K562 (cell line): ENCODE measurements at regions not wholly inside any gene's neighbourhood (a gene's known extent, or its start where the extent isn't known, plus 50 kb on each side); places are given as distances from the start of the nearest gene placed in this dataset.

Experiments
- ATAC-seq: fragments of 200-7000 bp; cut with Tn5 transposase; 3 replicates; pipeline ENCODE4 v1.9.1; 2020; ENCODE audit warnings: moderate library complexity
- BruUV-seq: library from RNA; stranded (reverse); fragments of 400-500 nt; replicated peaks from 2 replicates; lab custom pipeline; 2021; lab: Mats Ljungman, UMichigan
- CTCF ChIA-PET: fragments of 300-600 bp; formaldehyde crosslinking; extraction: SDS; loops from one replicate; lab custom pipeline; 2021; ENCODE audit warnings: low intra/inter-chr PET ratio; lab: Yijun Ruan, JAX
- POLR2A ChIA-PET: fragments of 300-600, 350-650 bp; sonication (Branson Sonifier 250); formaldehyde crosslinking; extraction: SDS; loops from one replicate; lab custom pipeline; 2021; ENCODE audit warnings: antibody characterized with exemption, inconsistent platforms; lab: Yijun Ruan, JAX
- DNase-seq, 4 experiments: peaks; one replicate each; pipeline versions ENCODE4 v3.0.0 to v3.0.0-alpha.2; 2011 to 2018; ENCODE audit warnings: low spot score in 3 of 4, mixed read lengths in 3 of 4; ENCODE audit errors: extremely low read depth in 1 of 4
- FAIRE-seq: peaks from 2 replicates; lab custom pipeline; 2011; peaks lifted over from hg19 to GRCh38; lab: Jason Lieb, UNC
- H2AFZ ChIP-seq: 2 replicates; pipeline ENCODE4 v1.6.0; 2011; ENCODE audit warnings: low read depth, low read length, control low read depth, inconsistent platforms
- H3K27ac ChIP-seq: fragments of 200-600 bp; 3 replicates; pipeline ENCODE4 v1.8.0; 2011; ENCODE audit warnings: low read depth, mild to moderate bottlenecking, control low read depth, inconsistent platforms, low read length, moderate library complexity, mixed read lengths; ENCODE audit errors: extremely low read depth
- H3K27me3 ChIP-seq, 2 experiments: fragments of 300-600 bp in 1 of 2; 2 replicates in 1 of 2; 3 replicates in 1 of 2; pipeline versions ENCODE4 v1.6.0 to v1.8.0; 2011; ENCODE audit warnings: inconsistent platforms in 2 of 2, low read length in 2 of 2, mild to moderate bottlenecking in 1 of 2, mixed read lengths in 1 of 2, moderate library complexity in 1 of 2; ENCODE audit not compliant: control insufficient read depth in 2 of 2, insufficient read depth in 2 of 2
- H3K36me3 ChIP-seq: fragments of 300-600 bp; 3 replicates; pipeline ENCODE4 v1.8.0; 2011; ENCODE audit warnings: mild to moderate bottlenecking, low read length, inconsistent platforms; ENCODE audit not compliant: control insufficient read depth, insufficient read depth
- H3K4me1 ChIP-seq, 2 experiments: fragments of 200-600 bp in 1 of 2; replicated peaks in 1 of 2; 2 replicates in 1 of 2; 3 replicates in 1 of 2; pipeline versions ENCODE4 v1.5.1 to v1.8.0; 2011; ENCODE audit warnings: inconsistent platforms in 2 of 2, low read length in 2 of 2, mild to moderate bottlenecking in 1 of 2, mixed read lengths in 1 of 2, moderate library complexity in 1 of 2; ENCODE audit not compliant: control insufficient read depth in 2 of 2, insufficient read depth in 2 of 2
- H3K4me2 ChIP-seq: 2 replicates; pipeline ENCODE4 v1.6.1; 2011; ENCODE audit warnings: low read length, control low read depth, inconsistent platforms, mixed read lengths; ENCODE audit not compliant: insufficient read depth
- H3K4me3 ChIP-seq: fragments of 200-600 bp; sonication (generic), shearing (Covaris generic); 2 replicates; pipeline ENCODE4 v1.5.1; 2016; ENCODE audit warnings: control low read depth, inconsistent platforms
- H3K79me2 ChIP-seq: fragments of 200-600 bp; 3 replicates; pipeline ENCODE4 v1.8.0; 2011; ENCODE audit warnings: low read length, inconsistent platforms; ENCODE audit not compliant: control insufficient read depth, insufficient read depth
- H3K9ac ChIP-seq, 2 experiments: 2 replicates each; pipeline versions ENCODE4 v1.6.0 to v1.6.1; 2011; ENCODE audit warnings: low read depth in 2 of 2, low read length in 2 of 2, control low read depth in 1 of 2, inconsistent platforms in 1 of 2, mild to moderate bottlenecking in 1 of 2, mixed read lengths in 1 of 2; ENCODE audit not compliant: insufficient read depth in 1 of 2
- H3K9me1 ChIP-seq: one replicate; pipeline ENCODE4 v1.6.0; 2011; ENCODE audit warnings: inconsistent platforms, mild to moderate bottlenecking, low read length, moderate library complexity; ENCODE audit not compliant: control insufficient read depth, insufficient read depth
- H3K9me3 ChIP-seq: replicated peaks from 2 replicates; pipeline ENCODE4 v1.5.1; 2011; ENCODE audit warnings: low read depth, low read length, inconsistent platforms; ENCODE audit not compliant: control insufficient read depth, insufficient read depth
- H4K20me1 ChIP-seq: replicated peaks from 2 replicates; pipeline ENCODE4 v1.6.1; 2011; ENCODE audit warnings: low read length, inconsistent platforms, mixed read lengths; ENCODE audit not compliant: control insufficient read depth, insufficient read depth
- ARHGAP35 ChIP-seq: fragments of 450-650 bp; IDR thresholded peaks from 2 replicates; pipeline ENCODE4 v1.6.1; 2018; ENCODE audit not compliant: partially characterized antibody
- SMAD4 ChIP-seq: fragments of 250-450 bp; sonication (Bioruptor Pico); conservative IDR thresholded peaks from 2 replicates; pipeline ENCODE4 v1.8.0; 2021; ENCODE audit warnings: inconsistent platforms, mild to moderate bottlenecking, moderate library complexity
- ZBTB7A ChIP-seq: IDR thresholded peaks from 2 replicates; pipeline ENCODE4 v1.6.1; 2011; ENCODE audit warnings: low read depth, mild to moderate bottlenecking, low read length, moderate library complexity, borderline replicate concordance; ENCODE audit not compliant: control insufficient read depth
- ZNF584 ChIP-seq: fragments of 200-800 bp; sonication (Bioruptor generic); IDR thresholded peaks from 2 replicates; pipeline ENCODE4 v1.6.1; 2016; ENCODE audit warnings: low read depth, mild to moderate bottlenecking, missing genetic modification characterization, missing compliant biosample characterization
- WGBS: fragments of 100-300 bp; shearing (Covaris generic); methylation state at CpG from one replicate; pipeline ENCODE4 v1.1.6; 2016; ENCODE audit warnings: low coverage, mixed read lengths; ENCODE audit not compliant: insufficient coverage; ENCODE audit errors: missing lambda C conversion rate; 5-methylcytosine and 5-hydroxymethylcytosine counted together
- in situ Hi-C: fragments of 300-500 bp; cut with MboI; formaldehyde crosslinking; loops from 4 replicates; pipeline ENCODE4 v1.15.0; 2018; ENCODE audit warnings: inconsistent platforms, mixed read lengths
- intact Hi-C: fragments of 100-400 bp; cut with micrococcal nuclease; formaldehyde crosslinking; loops from 2 replicates; pipeline ENCODE4 v1.14.2; 2022
- TF ChIP-seq, protein P1 (sequence below): fragments of 250-450 bp; sonication (Bioruptor Pico); IDR thresholded peaks from 2 replicates; pipeline ENCODE4 v1.8.0; 2021; ENCODE audit warnings: mild to moderate bottlenecking, moderate library complexity
- TF ChIP-seq, protein P2 (sequence below): fragments of 450-650 bp; IDR thresholded peaks from 2 replicates; pipeline ENCODE4 v1.6.1; 2017; ENCODE audit warnings: antibody characterized with exemption, mild to moderate bottlenecking

DNA sequence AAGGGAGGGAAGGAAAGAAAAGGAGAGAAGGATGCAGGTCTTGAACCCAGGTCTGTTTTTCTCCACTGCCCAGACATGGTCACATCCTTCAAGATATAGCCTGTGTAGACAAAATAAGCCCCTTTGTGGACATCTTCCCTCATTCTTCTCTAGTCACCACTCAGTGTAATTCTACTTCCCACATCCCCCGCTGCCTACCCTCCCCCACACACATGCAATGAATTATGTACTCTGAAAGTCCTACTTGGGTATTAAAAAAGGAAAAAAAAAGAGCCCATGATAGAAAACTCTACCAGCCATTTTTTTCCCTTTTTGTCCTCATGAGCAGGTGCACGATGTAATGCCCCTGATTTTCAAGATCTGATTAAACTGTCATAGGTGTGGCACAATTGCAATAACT, 346.0 kb downstream of the MN1 start:
- no peaks in the 10 kb centered on the region for H3K36me3 ChIP-seq
- no peak overlapping the region for H3K4me2 ChIP-seq
- TF ChIP-seq ZBTB7A, result no peak
- TF ChIP-seq ZNF584 (CRISPR knock-in tag), result no peak
- TF ChIP-seq, protein P1, sequence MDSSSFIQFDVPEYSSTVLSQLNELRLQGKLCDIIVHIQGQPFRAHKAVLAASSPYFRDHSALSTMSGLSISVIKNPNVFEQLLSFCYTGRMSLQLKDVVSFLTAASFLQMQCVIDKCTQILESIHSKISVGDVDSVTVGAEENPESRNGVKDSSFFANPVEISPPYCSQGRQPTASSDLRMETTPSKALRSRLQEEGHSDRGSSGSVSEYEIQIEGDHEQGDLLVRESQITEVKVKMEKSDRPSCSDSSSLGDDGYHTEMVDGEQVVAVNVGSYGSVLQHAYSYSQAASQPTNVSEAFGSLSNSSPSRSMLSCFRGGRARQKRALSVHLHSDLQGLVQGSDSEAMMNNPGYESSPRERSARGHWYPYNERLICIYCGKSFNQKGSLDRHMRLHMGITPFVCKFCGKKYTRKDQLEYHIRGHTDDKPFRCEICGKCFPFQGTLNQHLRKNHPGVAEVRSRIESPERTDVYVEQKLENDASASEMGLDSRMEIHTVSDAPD (CRISPR knock-in tag), result no peak
- TF ChIP-seq, protein P2, sequence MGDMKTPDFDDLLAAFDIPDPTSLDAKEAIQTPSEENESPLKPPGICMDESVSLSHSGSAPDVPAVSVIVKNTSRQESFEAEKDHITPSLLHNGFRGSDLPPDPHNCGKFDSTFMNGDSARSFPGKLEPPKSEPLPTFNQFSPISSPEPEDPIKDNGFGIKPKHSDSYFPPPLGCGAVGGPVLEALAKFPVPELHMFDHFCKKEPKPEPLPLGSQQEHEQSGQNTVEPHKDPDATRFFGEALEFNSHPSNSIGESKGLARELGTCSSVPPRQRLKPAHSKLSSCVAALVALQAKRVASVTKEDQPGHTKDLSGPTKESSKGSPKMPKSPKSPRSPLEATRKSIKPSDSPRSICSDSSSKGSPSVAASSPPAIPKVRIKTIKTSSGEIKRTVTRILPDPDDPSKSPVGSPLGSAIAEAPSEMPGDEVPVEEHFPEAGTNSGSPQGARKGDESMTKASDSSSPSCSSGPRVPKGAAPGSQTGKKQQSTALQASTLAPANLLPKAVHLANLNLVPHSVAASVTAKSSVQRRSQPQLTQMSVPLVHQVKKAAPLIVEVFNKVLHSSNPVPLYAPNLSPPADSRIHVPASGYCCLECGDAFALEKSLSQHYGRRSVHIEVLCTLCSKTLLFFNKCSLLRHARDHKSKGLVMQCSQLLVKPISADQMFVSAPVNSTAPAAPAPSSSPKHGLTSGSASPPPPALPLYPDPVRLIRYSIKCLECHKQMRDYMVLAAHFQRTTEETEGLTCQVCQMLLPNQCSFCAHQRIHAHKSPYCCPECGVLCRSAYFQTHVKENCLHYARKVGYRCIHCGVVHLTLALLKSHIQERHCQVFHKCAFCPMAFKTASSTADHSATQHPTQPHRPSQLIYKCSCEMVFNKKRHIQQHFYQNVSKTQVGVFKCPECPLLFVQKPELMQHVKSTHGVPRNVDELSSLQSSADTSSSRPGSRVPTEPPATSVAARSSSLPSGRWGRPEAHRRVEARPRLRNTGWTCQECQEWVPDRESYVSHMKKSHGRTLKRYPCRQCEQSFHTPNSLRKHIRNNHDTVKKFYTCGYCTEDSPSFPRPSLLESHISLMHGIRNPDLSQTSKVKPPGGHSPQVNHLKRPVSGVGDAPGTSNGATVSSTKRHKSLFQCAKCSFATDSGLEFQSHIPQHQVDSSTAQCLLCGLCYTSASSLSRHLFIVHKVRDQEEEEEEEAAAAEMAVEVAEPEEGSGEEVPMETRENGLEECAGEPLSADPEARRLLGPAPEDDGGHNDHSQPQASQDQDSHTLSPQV, result no peak
- TF ChIP-seq ARHGAP35, result no peak
- no peak for TF ChIP-seq SMAD4 (CRISPR knock-in tag)
- TF ChIP-seq, all 486 proteins: peak for 0
- intact Hi-C loops, result no loop called here
- Histone ChIP-seq H3K4me3 (no peak overlapping the region), H3K9me1 (no peaks in the 10 kb centered on the region), H3K9ac (no peak overlapping the region), H3K79me2 (no peaks in the 10 kb centered on the region), H3K27ac (no peak overlapping the region), H3K27me3 (peaks cover 0 to 4% of the 10 kb centered on the region in 2 experiments; a peak in 1 of 5 replicates), H4K20me1 (no peaks in the 10 kb centered on the region), H2AFZ (no peak overlapping the region), H3K4me1 (no peaks in the 10 kb centered on the region), H3K9me3 (no peaks in the 10 kb centered on the region)
- no peak for ATAC-seq
- POLR2A ChIA-PET, result no interaction called here
- CTCF ChIA-PET, result no interaction called here
- in situ Hi-C loops, result no loop called here
- WGBS, result 0% methylated on average over 2 of the region's 2 CpGs
- BruUV-seq, result no TSS peak
- no peak for FAIRE-seq
- DNase-seq, result no peak
